Transverse colon (tissue), 4 donors: ENCODE measurements at regions not wholly inside any gene's neighbourhood (a gene's known extent, or its start where the extent isn't known, plus 50 kb on each side); places are given as distances from the start of the nearest gene placed in this dataset.

Source experiments
- CTCF ChIP-seq, 5 experiments: fragments of 200-600 bp in 3 of 5; fragments of 450-650 bp in 2 of 5; sonication (generic) in 3 of 5; IDR thresholded peaks; 1 replicate in 2 of 5; 2 replicates in 3 of 5; pipeline ENCODE4 v1.5.1; 2016 to 2017; ENCODE audit warnings: antibody characterized with exemption in 5 of 5, inconsistent platforms in 3 of 5, mild to moderate bottlenecking in 2 of 5, moderate library complexity in 1 of 5
- POLR2AphosphoS5 ChIP-seq, 3 donors: sonication (generic); formaldehyde crosslinking; IDR thresholded peaks; one replicate each; pipeline ENCODE4 v1.6.1; 2016; ENCODE audit warnings: antibody characterized with exemption in 3 of 3

DNA sequence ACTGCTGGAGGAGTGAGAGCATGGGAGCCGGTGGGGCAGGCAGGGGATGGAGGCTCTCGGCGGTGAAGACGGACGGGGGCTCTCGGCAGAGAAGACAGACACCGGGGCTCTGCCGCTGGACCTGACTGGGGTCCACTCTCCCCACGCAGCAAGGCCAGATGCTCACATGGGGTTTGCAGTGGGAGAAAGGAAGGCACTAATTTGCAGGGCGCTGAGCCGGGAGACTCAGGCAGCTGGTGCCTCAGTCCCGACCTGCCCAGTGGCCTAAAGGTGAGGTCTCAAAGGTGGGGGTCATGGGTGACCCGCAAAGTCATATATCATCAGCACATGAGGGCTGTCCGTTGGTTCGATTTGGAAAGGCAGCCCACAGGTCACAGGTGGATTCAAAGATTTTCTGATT lies 187.3 kb downstream of the ERMARD start:
- TF ChIP-seq POLR2AphosphoS5 (IDR thresholded peaks at IDR 0.05) (no peak), CTCF (IDR thresholded peaks at IDR 0.05) (no peak)
